ENCODE measurements at regions not wholly inside any gene's neighbourhood (a gene's known extent, or its start where the extent isn't known, plus 50 kb on each side); places are given as distances from the start of the nearest gene placed in this dataset.
"Not testable (repeated sequence)": the region's sequence is repeated elsewhere in the genome, so short reads cannot be mapped to it uniquely, and the experiment has no call there.

DNA sequence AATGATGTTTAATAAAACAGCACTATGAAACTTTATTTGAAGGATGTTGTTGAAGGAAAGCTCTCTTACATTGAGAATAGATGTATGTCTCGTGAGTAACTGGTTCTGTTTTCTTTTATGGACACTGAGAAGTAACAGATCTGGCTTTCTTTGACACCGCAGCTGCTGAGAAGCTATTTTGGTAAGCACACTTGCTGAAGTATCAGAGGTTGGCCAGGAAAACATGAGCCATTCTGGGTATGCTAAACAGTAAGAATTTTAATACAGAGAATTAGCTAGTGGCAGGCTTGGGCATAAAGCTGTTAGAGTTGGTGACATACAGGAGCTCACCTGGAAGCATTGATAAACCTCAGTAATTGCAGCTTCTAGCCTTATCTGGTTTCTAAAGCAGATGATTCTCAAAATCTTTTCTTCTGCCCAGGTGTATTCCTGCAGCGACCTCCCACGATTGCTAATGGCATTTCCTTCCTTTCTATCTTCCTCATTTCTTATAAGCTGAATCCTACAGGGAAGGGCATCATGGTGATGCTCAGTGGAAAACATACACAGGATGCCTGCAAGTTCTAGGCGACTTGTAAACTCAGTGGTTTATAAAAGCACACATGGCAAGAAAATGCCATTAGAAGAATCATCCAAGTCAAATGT is 291.6 kb upstream of the SLC16A7 start:
- Histone ChIP-seq H3K27me3 (replicated peaks; ENCODE audit: control insufficient read depth, insufficient read depth, low read length, poor library complexity, severe bottlenecking) (no peaks in the 10 kb centered on the region), H3K9me3 (ENCODE audit: control insufficient read depth, low read length) (no peaks in the 10 kb centered on the region), H3K27ac (ENCODE audit: insufficient read depth, low read length, poor library complexity, severe bottlenecking) (no peak overlapping the region)

GRCh38 chr12:59298296-59298695 is 297.5 kb upstream of the SLC16A7 start:
- Histone ChIP-seq H3K9me3 (ENCODE audit: control insufficient read depth, low read length) (no peaks in the 10 kb centered on the region), H3K27ac (ENCODE audit: insufficient read depth, low read length, poor library complexity, severe bottlenecking) (no peak overlapping the region), H3K4me3 (ENCODE audit: insufficient read depth, low read depth, low read length, poor library complexity, severe bottlenecking) (no peak overlapping the region), H3K4me1 (ENCODE audit: control insufficient read depth, insufficient read depth, low read length, poor library complexity, severe bottlenecking) (no peaks in the 10 kb centered on the region), H3K27me3 (replicated peaks; ENCODE audit: control insufficient read depth, insufficient read depth, low read length, poor library complexity, severe bottlenecking) (no peaks in the 10 kb centered on the region), H3K36me3 (ENCODE audit: control insufficient read depth, insufficient read depth, low read length) (no peaks in the 10 kb centered on the region)
- no peak for DNase-seq

More for the DNA sequence above, 291.6 kb upstream of the SLC16A7 start:
- Histone ChIP-seq H3K36me3 (ENCODE audit: control insufficient read depth, insufficient read depth, low read length) (no peaks in the 10 kb centered on the region), H3K4me3 (ENCODE audit: insufficient read depth, low read depth, low read length, poor library complexity, severe bottlenecking) (no peak overlapping the region), H3K4me1 (ENCODE audit: control insufficient read depth, insufficient read depth, low read length, poor library complexity, severe bottlenecking) (no peaks in the 10 kb centered on the region)
- DNase-seq = no peak

GRCh38 chr12:59294221-59294620 is 301.6 kb upstream of the SLC16A7 start:
- no peaks in the 10 kb centered on the region for H3K9me3 ChIP-seq (ENCODE audit: control insufficient read depth, low read length)
- no peak for DNase-seq
- H3K27ac ChIP-seq (ENCODE audit: insufficient read depth, low read length, poor library complexity, severe bottlenecking) = no peak overlapping the region
- no peaks in the 10 kb centered on the region for H3K27me3 ChIP-seq (replicated peaks; ENCODE audit: control insufficient read depth, insufficient read depth, low read length, poor library complexity, severe bottlenecking)
- no peaks in the 10 kb centered on the region for H3K36me3 ChIP-seq (ENCODE audit: control insufficient read depth, insufficient read depth, low read length)
- no peaks in the 10 kb centered on the region for H3K4me1 ChIP-seq (ENCODE audit: control insufficient read depth, insufficient read depth, low read length, poor library complexity, severe bottlenecking)
- H3K4me3 ChIP-seq (ENCODE audit: insufficient read depth, low read depth, low read length, poor library complexity, severe bottlenecking) = no peak overlapping the region

DNA sequence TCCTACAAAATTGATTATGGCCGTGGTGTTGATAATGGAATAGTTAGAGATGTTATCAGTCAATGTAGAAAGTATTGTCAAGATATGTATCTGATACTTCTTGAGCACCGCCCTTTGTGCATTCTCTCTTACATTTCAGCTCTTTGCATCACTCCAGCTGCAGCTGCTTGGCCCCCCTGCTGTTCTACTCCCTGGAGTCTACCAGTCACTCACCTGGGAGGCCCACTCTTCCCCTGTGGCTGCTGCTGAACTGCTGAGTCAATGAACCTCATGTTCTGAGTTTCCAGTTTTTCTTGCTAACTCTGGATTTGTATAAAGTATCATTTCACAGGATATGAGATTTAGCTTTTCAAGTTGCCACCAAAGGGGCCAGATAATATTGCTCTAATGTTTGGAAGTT is 312.8 kb upstream of the SLC16A7 start:
- Histone ChIP-seq H3K27ac (ENCODE audit: insufficient read depth, low read length, poor library complexity, severe bottlenecking) (no peak overlapping the region), H3K9me3 (ENCODE audit: control insufficient read depth, low read length) (no peaks in the 10 kb centered on the region), H3K36me3 (ENCODE audit: control insufficient read depth, insufficient read depth, low read length) (no peaks in the 10 kb centered on the region), H3K4me3 (ENCODE audit: insufficient read depth, low read depth, low read length, poor library complexity, severe bottlenecking) (no peak overlapping the region), H3K4me1 (ENCODE audit: control insufficient read depth, insufficient read depth, low read length, poor library complexity, severe bottlenecking) (no peaks in the 10 kb centered on the region), H3K27me3 (replicated peaks; ENCODE audit: control insufficient read depth, insufficient read depth, low read length, poor library complexity, severe bottlenecking) (no peaks in the 10 kb centered on the region)
- no peak for DNase-seq

DNA sequence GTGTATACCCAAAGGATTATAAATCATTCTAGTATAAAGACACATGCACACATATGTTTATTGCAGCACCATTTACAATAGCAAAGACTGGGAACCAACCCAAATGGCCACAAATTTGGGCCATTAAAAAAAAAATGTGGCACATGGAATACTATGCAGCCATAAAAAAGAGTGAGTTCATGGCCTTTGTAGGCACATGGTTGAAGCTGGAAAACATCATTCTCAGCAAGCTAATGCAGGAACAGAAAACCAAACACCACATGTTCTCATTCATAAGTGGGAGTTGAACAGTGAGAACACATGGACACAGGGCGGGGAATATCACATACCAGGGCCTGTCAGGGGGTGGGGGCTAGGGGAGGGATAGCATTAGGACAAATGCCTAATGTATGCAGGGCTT is 322.3 kb upstream of the SLC16A7 start:
- not testable (repeated sequence) for H3K27ac ChIP-seq (ENCODE audit: insufficient read depth, low read length, poor library complexity, severe bottlenecking); H3K4me1 ChIP-seq (ENCODE audit: control insufficient read depth, insufficient read depth, low read length, poor library complexity, severe bottlenecking); H3K9me3 ChIP-seq (ENCODE audit: control insufficient read depth, low read length); H3K4me3 ChIP-seq (ENCODE audit: insufficient read depth, low read depth, low read length, poor library complexity, severe bottlenecking); DNase-seq; H3K36me3 ChIP-seq (ENCODE audit: control insufficient read depth, insufficient read depth, low read length); H3K27me3 ChIP-seq (replicated peaks; ENCODE audit: control insufficient read depth, insufficient read depth, low read length, poor library complexity, severe bottlenecking)

- Histone ChIP-seq H3K9me3 (ENCODE audit: control insufficient read depth, low read length) (no peaks in the 10 kb centered on the region), H3K27me3 (replicated peaks; ENCODE audit: control insufficient read depth, insufficient read depth, low read length, poor library complexity, severe bottlenecking) (no peaks in the 10 kb centered on the region), H3K36me3 (ENCODE audit: control insufficient read depth, insufficient read depth, low read length) (no peaks in the 10 kb centered on the region), H3K4me3 (ENCODE audit: insufficient read depth, low read depth, low read length, poor library complexity, severe bottlenecking) (no peak overlapping the region), H3K4me1 (ENCODE audit: control insufficient read depth, insufficient read depth, low read length, poor library complexity, severe bottlenecking) (no peaks in the 10 kb centered on the region), H3K27ac (ENCODE audit: insufficient read depth, low read length, poor library complexity, severe bottlenecking) (no peak overlapping the region)
- no peak for DNase-seq
Measured at GRCh38 chr12:59268295-59268809, 327.5 kb upstream of the SLC16A7 start.

GRCh38 chr12:59260202-59260601 is 335.6 kb upstream of the SLC16A7 start:
- H3K4me1 ChIP-seq (ENCODE audit: control insufficient read depth, insufficient read depth, low read length, poor library complexity, severe bottlenecking) = no peaks in the 10 kb centered on the region
- H3K27me3 ChIP-seq (replicated peaks; ENCODE audit: control insufficient read depth, insufficient read depth, low read length, poor library complexity, severe bottlenecking) = no peaks in the 10 kb centered on the region
- no peaks in the 10 kb centered on the region for H3K9me3 ChIP-seq (ENCODE audit: control insufficient read depth, low read length)
- no peak overlapping the region for H3K4me3 ChIP-seq (ENCODE audit: insufficient read depth, low read depth, low read length, poor library complexity, severe bottlenecking)
- H3K36me3 ChIP-seq (ENCODE audit: control insufficient read depth, insufficient read depth, low read length) = no peaks in the 10 kb centered on the region
- H3K27ac ChIP-seq (ENCODE audit: insufficient read depth, low read length, poor library complexity, severe bottlenecking) = no peak overlapping the region
- no peak for DNase-seq

DNA sequence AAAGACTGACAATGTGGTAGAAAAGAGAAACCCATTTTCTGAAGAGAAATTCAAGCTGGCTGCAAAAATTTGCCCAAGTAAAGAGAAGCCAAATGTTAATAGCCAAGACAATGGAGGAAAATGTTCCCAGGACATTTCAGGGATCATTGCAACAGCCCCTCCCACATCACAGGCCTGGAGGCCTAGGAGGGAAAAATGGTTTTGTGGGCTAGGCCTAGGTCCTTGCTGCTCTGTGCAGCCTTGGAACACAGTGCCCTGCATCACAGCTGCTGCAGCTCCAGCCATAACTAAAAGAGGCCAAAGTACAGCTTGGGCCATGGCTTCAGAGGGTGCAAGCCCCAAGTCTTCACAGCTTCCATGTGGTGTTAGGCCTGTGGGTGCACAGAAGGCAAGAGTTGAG is 332.4 kb upstream of the LRIG3 start:
- Histone ChIP-seq H3K36me3 (ENCODE audit: control insufficient read depth, insufficient read depth, low read length) (no peaks in the 10 kb centered on the region), H3K4me3 (ENCODE audit: insufficient read depth, low read depth, low read length, poor library complexity, severe bottlenecking) (no peak overlapping the region), H3K27me3 (replicated peaks; ENCODE audit: control insufficient read depth, insufficient read depth, low read length, poor library complexity, severe bottlenecking) (no peaks in the 10 kb centered on the region), H3K4me1 (ENCODE audit: control insufficient read depth, insufficient read depth, low read length, poor library complexity, severe bottlenecking) (no peaks in the 10 kb centered on the region), H3K9me3 (ENCODE audit: control insufficient read depth, low read length) (no peaks in the 10 kb centered on the region), H3K27ac (ENCODE audit: insufficient read depth, low read length, poor library complexity, severe bottlenecking) (no peak overlapping the region)
- DNase-seq = no peak

DNA sequence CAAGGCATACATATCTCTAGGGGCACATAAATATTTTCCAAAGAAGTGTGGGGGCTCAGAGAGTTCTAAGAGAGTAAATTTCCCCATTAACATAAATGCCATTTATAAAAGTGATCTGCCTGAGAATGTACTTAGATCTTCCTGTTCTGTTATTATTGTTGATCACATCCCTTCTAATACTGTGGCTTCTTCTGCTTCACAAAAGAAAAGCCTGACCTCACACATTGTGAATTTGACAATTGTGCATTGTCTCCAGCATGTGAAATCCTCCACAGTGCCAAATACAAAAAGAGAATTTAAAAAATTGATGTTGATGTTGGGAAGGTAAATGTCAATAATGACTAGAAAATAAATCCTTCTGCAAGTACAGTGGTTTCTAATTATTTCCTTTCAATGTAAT is 330.5 kb upstream of the LRIG3 start:
- Histone ChIP-seq H3K4me1 (ENCODE audit: control insufficient read depth, insufficient read depth, low read length, poor library complexity, severe bottlenecking) (no peaks in the 10 kb centered on the region), H3K9me3 (ENCODE audit: control insufficient read depth, low read length) (no peaks in the 10 kb centered on the region), H3K36me3 (ENCODE audit: control insufficient read depth, insufficient read depth, low read length) (no peaks in the 10 kb centered on the region), H3K27ac (ENCODE audit: insufficient read depth, low read length, poor library complexity, severe bottlenecking) (no peak overlapping the region), H3K27me3 (replicated peaks; ENCODE audit: control insufficient read depth, insufficient read depth, low read length, poor library complexity, severe bottlenecking) (no peaks in the 10 kb centered on the region), H3K4me3 (ENCODE audit: insufficient read depth, low read depth, low read length, poor library complexity, severe bottlenecking) (no peak overlapping the region)
- DNase-seq = no peak

- Histone ChIP-seq H3K4me1 (ENCODE audit: control insufficient read depth, insufficient read depth, low read length, poor library complexity, severe bottlenecking) (no peaks in the 10 kb centered on the region), H3K36me3 (ENCODE audit: control insufficient read depth, insufficient read depth, low read length) (no peaks in the 10 kb centered on the region), H3K27ac (ENCODE audit: insufficient read depth, low read length, poor library complexity, severe bottlenecking) (no peak overlapping the region), H3K9me3 (ENCODE audit: control insufficient read depth, low read length) (no peaks in the 10 kb centered on the region), H3K27me3 (replicated peaks; ENCODE audit: control insufficient read depth, insufficient read depth, low read length, poor library complexity, severe bottlenecking) (no peaks in the 10 kb centered on the region), H3K4me3 (ENCODE audit: insufficient read depth, low read depth, low read length, poor library complexity, severe bottlenecking) (no peak overlapping the region)
- no peak for DNase-seq
Measured at GRCh38 chr12:59240048-59240447, 319.7 kb upstream of the LRIG3 start.

All from effector memory CD4-positive, alpha-beta T cell (primary cell).